ENCODE measurements at regions not wholly inside any gene's neighbourhood (a gene's known extent, or its start where the extent isn't known, plus 50 kb on each side); places are given as distances from the start of the nearest gene placed in this dataset.

GRCh38 chr6:74259981-74260380 lies 564.0 kb downstream of the CD109 start:
- Histone ChIP-seq H2AFZ (ENCODE audit: low read length) (no peak overlapping the region), H4K20me1 (ENCODE audit: insufficient read depth, low read length) (no peaks in the 10 kb centered on the region), H3K27me3 (ENCODE audit: control insufficient read depth in 1 of 2, insufficient read depth in 2 of 2, low read length in 2 of 2) (no peaks in the 10 kb centered on the region), H3K4me1 (ENCODE audit: insufficient read depth, low read length) (no peaks in the 10 kb centered on the region), H3K9ac (ENCODE audit: insufficient read depth, low read depth, low read length) (no peak overlapping the region), H3K79me2 (ENCODE audit: insufficient read depth, low read length) (no peaks in the 10 kb centered on the region), H3K36me3 (replicated peaks in 1 of 2; ENCODE audit: control insufficient read depth in 1 of 2, insufficient read depth in 2 of 2, low read length in 2 of 2) (no peaks in the 10 kb centered on the region), H3K9me3 (ENCODE audit: low read length) (no peaks in the 10 kb centered on the region), H3K4me3 (replicated peaks in 1 of 3; ENCODE audit: insufficient read depth in 1 of 3, low read depth in 2 of 3, low read length in 3 of 3) (no peak overlapping the region), H3K4me2 (ENCODE audit: low read depth, low read length) (no peak overlapping the region), H3K27ac (ENCODE audit: extremely low read length, insufficient read depth, low read length) (no peak overlapping the region)
- in situ Hi-C loops (cut with HindIII; ENCODE audit: extremely low pct_ligation_motif_present, low pct_unique_long_range_greater_than_20kb) = no loop called here
- no peak for TF ChIP-seq UBTF (CRISPR knock-in tag; IDR thresholded peaks at IDR 0.05)
- TF ChIP-seq RARA (CRISPR knock-in tag; IDR thresholded peaks at IDR 0.05) = no peak
- TF ChIP-seq SMARCC2 (IDR thresholded peaks at IDR 0.05) = no peak
- no peak for TF ChIP-seq RBFOX2 (IDR thresholded peaks at IDR 0.05; ENCODE audit: low read depth, low read length)
- TF ChIP-seq GTF2F1 (IDR thresholded peaks at IDR 0.05; ENCODE audit: low read length) = no peak
- TF ChIP-seq ZNF547 (CRISPR knock-in tag; IDR thresholded peaks at IDR 0.05) = no peak
- TF ChIP-seq KLF6 (CRISPR knock-in tag; IDR thresholded peaks at IDR 0.05) = no peak
- no peak for TF ChIP-seq SIX4 (CRISPR knock-in tag; IDR thresholded peaks at IDR 0.05)
- no peak for TF ChIP-seq SRSF4 (IDR thresholded peaks at IDR 0.05; ENCODE audit: low read depth, low read length, poor library complexity, severe bottlenecking)
- no peak for TF ChIP-seq MBNL3 (CRISPR knock-in tag; conservative IDR thresholded peaks at IDR 0.05)
- WGBS (ENCODE audit: low lambda C conversion rate) = 0% methylated on average over 2 of the region's 2 CpGs
- ATAC-seq = no peak
- no peak for DNase-seq (ENCODE audit: low spot score)
- intact Hi-C loops (cut with micrococcal nuclease; ENCODE audit: unreplicated experiment) = no loop called here
- ChIA-PET CTCF (ENCODE audit: low intra/inter-chr PET ratio, low total read pairs) (no interaction called here), POLR2A (no interaction called here)
- no TSS peak for BruUV-seq (replicated peaks)
- FAIRE-seq = no peak

Measured in HepG2 (cell line).